H9 (cell line): ENCODE measurements at regions not wholly inside any gene's neighbourhood (a gene's known extent, or its start where the extent isn't known, plus 50 kb on each side); places are given as distances from the start of the nearest gene placed in this dataset.

Experiments
- DNase-seq: peaks from one replicate; pipeline ENCODE4 v3.0.0-alpha.2; 2017
- H2AFZ ChIP-seq: one replicate; pipeline ENCODE4 v1.6.1; 2013; ENCODE audit warnings: mild to moderate bottlenecking, low read length, control low read depth, moderate library complexity
- H2AK5ac ChIP-seq: 2 replicates; pipeline ENCODE4 v1.6.1; 2013; ENCODE audit warnings: low read length, control low read depth, mixed read lengths; ENCODE audit not compliant: insufficient read length
- H2BK120ac ChIP-seq: one replicate; pipeline ENCODE4 v1.6.1; 2013; ENCODE audit warnings: low read depth, mild to moderate bottlenecking, low read length, control low read depth, inconsistent platforms; ENCODE audit not compliant: poor library complexity, severe bottlenecking
- H2BK12ac ChIP-seq: 2 replicates; pipeline ENCODE4 v1.6.1; 2013; ENCODE audit warnings: low read length, control low read depth, mixed read lengths, low read depth; ENCODE audit not compliant: insufficient read length
- H2BK15ac ChIP-seq: 2 replicates; pipeline ENCODE4 v1.6.1; 2013; ENCODE audit warnings: low read depth, low read length, control low read depth
- H2BK20ac ChIP-seq: one replicate; pipeline ENCODE4 v1.6.1; 2013; ENCODE audit warnings: low read depth, mild to moderate bottlenecking, low read length, control low read depth, inconsistent platforms; ENCODE audit not compliant: poor library complexity, severe bottlenecking
- H2BK5ac ChIP-seq: 2 replicates; pipeline ENCODE4 v1.6.1; 2013; ENCODE audit warnings: low read length, control low read depth, mixed read lengths; ENCODE audit not compliant: insufficient read length
- H3K14ac ChIP-seq: 2 replicates; pipeline ENCODE4 v1.6.1; 2013; ENCODE audit warnings: low read length, control low read depth; ENCODE audit not compliant: insufficient read depth
- H3K18ac ChIP-seq: 2 replicates; pipeline ENCODE4 v1.6.1; 2013; ENCODE audit warnings: low read depth, mild to moderate bottlenecking, mixed read lengths, low read length, control low read depth; ENCODE audit not compliant: insufficient read length
- H3K23ac ChIP-seq: 2 replicates; pipeline ENCODE4 v1.6.1; 2013; ENCODE audit warnings: low read length, control low read depth, mixed read lengths, low read depth; ENCODE audit not compliant: insufficient read length
- H3K23me2 ChIP-seq: 2 replicates; pipeline ENCODE4 v1.6.1; 2013; ENCODE audit warnings: low read depth, mild to moderate bottlenecking, mixed read lengths, low read length, control low read depth; ENCODE audit not compliant: insufficient read length, poor library complexity, severe bottlenecking
- H3K27ac ChIP-seq: 2 replicates; pipeline ENCODE4 v1.5.1; 2013; ENCODE audit warnings: low read length, control low read depth, mixed read lengths, low read depth; ENCODE audit not compliant: insufficient read length
- H3K27me3 ChIP-seq: 2 replicates; pipeline ENCODE4 v1.6.1; 2013; ENCODE audit warnings: low read length, control low read depth, inconsistent platforms; ENCODE audit not compliant: insufficient read depth
- H3K4ac ChIP-seq: 2 replicates; pipeline ENCODE4 v1.6.1; 2013; ENCODE audit warnings: low read depth, mild to moderate bottlenecking, control low read depth, inconsistent platforms, low read length, moderate library complexity
- H3K4me1 ChIP-seq: 2 replicates; pipeline ENCODE4 v1.6.1; 2013; ENCODE audit warnings: low read length, control low read depth, inconsistent platforms; ENCODE audit not compliant: insufficient read depth
- H3K4me2 ChIP-seq: 2 replicates; pipeline ENCODE4 v1.6.1; 2013; ENCODE audit warnings: low read length, control low read depth, mixed read lengths; ENCODE audit not compliant: insufficient read length, insufficient read depth
- H3K56ac ChIP-seq: 2 replicates; pipeline ENCODE4 v1.6.1; 2013; ENCODE audit warnings: low read depth, mild to moderate bottlenecking, mixed read lengths, low read length, control low read depth; ENCODE audit not compliant: insufficient read length
- H3K79me1 ChIP-seq: 2 replicates; pipeline ENCODE4 v1.6.1; 2013; ENCODE audit warnings: low read depth, mild to moderate bottlenecking, moderate library complexity, low read length, control low read depth, inconsistent platforms; ENCODE audit not compliant: insufficient read depth, poor library complexity, severe bottlenecking
- H3K79me2 ChIP-seq: 2 replicates; pipeline ENCODE4 v1.6.1; 2013; ENCODE audit warnings: low read length, control low read depth, inconsistent platforms; ENCODE audit not compliant: insufficient read depth
- H3K9ac ChIP-seq: 2 replicates; pipeline ENCODE4 v1.6.1; 2013; ENCODE audit warnings: low read length, control low read depth, mixed read lengths; ENCODE audit not compliant: insufficient read length; ENCODE audit errors: extremely low read depth
- H3K9me3 ChIP-seq: one replicate; pipeline ENCODE4 v1.6.1; 2013; ENCODE audit warnings: low read depth, low read length, inconsistent platforms; ENCODE audit not compliant: control insufficient read depth
- H3T11ph ChIP-seq: one replicate; pipeline ENCODE4 v1.6.1; 2013; ENCODE audit warnings: mild to moderate bottlenecking, low read length, control low read depth, inconsistent platforms
- H4K20me1 ChIP-seq: one replicate; pipeline ENCODE4 v1.6.1; 2013; ENCODE audit not compliant: control insufficient read depth, insufficient read length, insufficient read depth
- H4K5ac ChIP-seq: 2 replicates; pipeline ENCODE4 v1.6.1; 2013; ENCODE audit warnings: low read depth, mild to moderate bottlenecking, mixed read lengths, low read length, control low read depth; ENCODE audit not compliant: insufficient read length
- H4K8ac ChIP-seq: replicated peaks from 2 replicates; pipeline ENCODE4 v1.6.1; 2013; ENCODE audit warnings: low read length, control low read depth, mixed read lengths, low read depth; ENCODE audit not compliant: insufficient read length
- H4K91ac ChIP-seq: 2 replicates; pipeline ENCODE4 v1.6.1; 2013; ENCODE audit warnings: low read depth, mild to moderate bottlenecking, moderate library complexity, mixed read lengths, low read length, control low read depth; ENCODE audit not compliant: insufficient read length
- H3K27ac Mint-ChIP-seq, 3 experiments: 2 replicates in 2 of 3; 3 replicates in 1 of 3; pipeline ENCODE4 v1.8.0; 2020 to 2021; ENCODE audit warnings: mixed read lengths in 3 of 3, mild to moderate bottlenecking in 1 of 3, moderate library complexity in 1 of 3
- H3K27me3 Mint-ChIP-seq: 2 replicates; pipeline ENCODE4 v1.8.0; 2021; ENCODE audit warnings: low read depth, mild to moderate bottlenecking, moderate library complexity, mixed read lengths
- H3K36me3 Mint-ChIP-seq, 3 experiments: 2 replicates in 2 of 3; 3 replicates in 1 of 3; pipeline ENCODE4 v1.8.0; 2020 to 2021; ENCODE audit warnings: low read depth in 3 of 3, mixed read lengths in 3 of 3; ENCODE audit not compliant: insufficient read depth in 1 of 3
- H3K4me1 Mint-ChIP-seq, 2 experiments: 2 replicates each; pipeline ENCODE4 v1.8.0; 2020; ENCODE audit warnings: mixed read lengths in 2 of 2
- H3K4me3 Mint-ChIP-seq, 2 experiments: 2 replicates in 1 of 2; 3 replicates in 1 of 2; pipeline ENCODE4 v1.8.0; 2020 to 2021; ENCODE audit warnings: mild to moderate bottlenecking in 2 of 2, mixed read lengths in 2 of 2, moderate library complexity in 1 of 2
- H3K9me3 Mint-ChIP-seq, 2 experiments: 2 replicates in 1 of 2; 3 replicates in 1 of 2; pipeline ENCODE4 v1.8.0; 2020; ENCODE audit warnings: mild to moderate bottlenecking in 2 of 2, mixed read lengths in 2 of 2, moderate library complexity in 1 of 2
- WGBS: extraction: QIAGEN DNeasy Blood & Tissue Kit; methylation state at CpG from one replicate; pipeline ENCODE4 v1.1.7; 2013; ENCODE audit warnings: missing lambda C conversion rate, low lambda C conversion rate, mixed read lengths; ENCODE audit not compliant: insufficient read length; ENCODE audit errors: extremely low coverage; 5-methylcytosine and 5-hydroxymethylcytosine counted together
- TF ChIP-seq, protein P1 (sequence below): fragments of 200-600 bp; sonication (generic); conservative IDR thresholded peaks from 3 replicates; pipeline ENCODE4 v1.8.0; 2021; ENCODE audit warnings: antibody characterized with exemption, mild to moderate bottlenecking

GRCh38 chr10:110443239-110444003 lies 54.3 kb upstream of the DUSP5 start:
- Histone ChIP-seq H3K14ac (no peak overlapping the region), H2BK120ac (no peak overlapping the region), H4K5ac (no peak overlapping the region), H3K56ac (no peak overlapping the region), H2BK15ac (no peak overlapping the region), H4K20me1 (no peaks in the 10 kb centered on the region), H3K79me1 (no peaks in the 10 kb centered on the region), H2BK12ac (no peak overlapping the region), H4K91ac (no peak overlapping the region), H3K23me2 (no peaks in the 10 kb centered on the region), H3K4ac (no peak overlapping the region), H3K27me3 (no peaks in the 10 kb centered on the region), H3K4me1 (no peaks in the 10 kb centered on the region), H2AFZ (no peak overlapping the region), H3K9me3 (no peaks in the 10 kb centered on the region), H3K18ac (no peak overlapping the region), H3K79me2 (no peaks in the 10 kb centered on the region), H3K27ac (no peak overlapping the region), H2BK5ac (no peak overlapping the region), H2BK20ac (no peak overlapping the region), H3K23ac (no peak overlapping the region), H3K9ac (no peak overlapping the region), H2AK5ac (no peak overlapping the region), H4K8ac (no peak overlapping the region), H3K4me2 (no peak overlapping the region), H3T11ph (no peak overlapping the region)
- H3K27me3 Mint-ChIP-seq, result no peaks in the 10 kb centered on the region; the same call in 1 of the 2 replicates
- H3K27ac Mint-ChIP-seq, result no peak overlapping the region
- TF ChIP-seq, protein P1, sequence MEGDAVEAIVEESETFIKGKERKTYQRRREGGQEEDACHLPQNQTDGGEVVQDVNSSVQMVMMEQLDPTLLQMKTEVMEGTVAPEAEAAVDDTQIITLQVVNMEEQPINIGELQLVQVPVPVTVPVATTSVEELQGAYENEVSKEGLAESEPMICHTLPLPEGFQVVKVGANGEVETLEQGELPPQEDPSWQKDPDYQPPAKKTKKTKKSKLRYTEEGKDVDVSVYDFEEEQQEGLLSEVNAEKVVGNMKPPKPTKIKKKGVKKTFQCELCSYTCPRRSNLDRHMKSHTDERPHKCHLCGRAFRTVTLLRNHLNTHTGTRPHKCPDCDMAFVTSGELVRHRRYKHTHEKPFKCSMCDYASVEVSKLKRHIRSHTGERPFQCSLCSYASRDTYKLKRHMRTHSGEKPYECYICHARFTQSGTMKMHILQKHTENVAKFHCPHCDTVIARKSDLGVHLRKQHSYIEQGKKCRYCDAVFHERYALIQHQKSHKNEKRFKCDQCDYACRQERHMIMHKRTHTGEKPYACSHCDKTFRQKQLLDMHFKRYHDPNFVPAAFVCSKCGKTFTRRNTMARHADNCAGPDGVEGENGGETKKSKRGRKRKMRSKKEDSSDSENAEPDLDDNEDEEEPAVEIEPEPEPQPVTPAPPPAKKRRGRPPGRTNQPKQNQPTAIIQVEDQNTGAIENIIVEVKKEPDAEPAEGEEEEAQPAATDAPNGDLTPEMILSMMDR, result no peak
- DNase-seq, result no peak
- H3K4me3 Mint-ChIP-seq, result no peak overlapping the region
- peaks cover 13 to 19% of the 10 kb centered on the region in 2 experiments for H3K4me1 Mint-ChIP-seq
- no peaks in the 10 kb centered on the region; a peak in 1 of 5 replicates for H3K9me3 Mint-ChIP-seq
- H3K36me3 Mint-ChIP-seq, result no peaks in the 10 kb centered on the region
- no CpG with 5 or more reads among the region's 12 CpGs for WGBS
